Breast epithelium (tissue), 4 donors: ENCODE measurements at regions not wholly inside any gene's neighbourhood (a gene's known extent, or its start where the extent isn't known, plus 50 kb on each side); places are given as distances from the start of the nearest gene placed in this dataset.

ENCODE experiments used
- DNase-seq, 2 donors: peaks; one replicate each; pipeline ENCODE4 v3.0.0-alpha.2; 2019; ENCODE audit warnings: low spot score in 2 of 2
- H3K27ac ChIP-seq, 2 donors: fragments of 200-600 bp; sonication (generic) in 1 of 2; one replicate each; pipeline ENCODE4 v1.5.1; 2016 to 2019; ENCODE audit warnings: mild to moderate bottlenecking in 1 of 2
- H3K27me3 ChIP-seq, 2 donors: fragments of 200-600 bp; sonication (generic) in 1 of 2; one replicate each; pipeline versions ENCODE4 v1.5.1 to v1.6.0; 2017 to 2019; ENCODE audit warnings: control low read depth in 1 of 2, mild to moderate bottlenecking in 1 of 2
- H3K36me3 ChIP-seq: fragments of 200-600 bp; one replicate; pipeline ENCODE4 v1.5.1; 2019
- H3K4me1 ChIP-seq, 2 donors: fragments of 200-600 bp; sonication (generic); one replicate each; pipeline ENCODE4 v1.5.1; 2016 to 2019; ENCODE audit warnings: control low read depth in 1 of 2
- H3K4me3 ChIP-seq, 3 donors: fragments of 200-600 bp; sonication (generic); 1 replicate in 2 of 3; 2 replicates in 1 of 3; pipeline ENCODE4 v1.5.1; 2016 to 2019; ENCODE audit warnings: mild to moderate bottlenecking in 3 of 3, moderate library complexity in 2 of 3
- H3K9me3 ChIP-seq, 2 donors: fragments of 200-600 bp; sonication (generic) in 1 of 2; one replicate each; pipeline ENCODE4 v1.5.1; 2016 to 2019; ENCODE audit warnings: control low read depth in 1 of 2
- CTCF ChIP-seq, 3 donors: fragments of 450-650 bp; IDR thresholded peaks; one replicate each; pipeline ENCODE4 v1.5.1; 2016 to 2017; ENCODE audit warnings: antibody characterized with exemption in 3 of 3, mild to moderate bottlenecking in 3 of 3, moderate library complexity in 3 of 3
- POLR2A ChIP-seq: fragments of 450-650 bp; IDR thresholded peaks from one replicate; pipeline ENCODE4 v1.6.1; 2016; ENCODE audit warnings: antibody characterized with exemption, mild to moderate bottlenecking, moderate library complexity
- POLR2AphosphoS5 ChIP-seq, 3 donors: sonication (generic); formaldehyde crosslinking; IDR thresholded peaks; one replicate each; pipeline ENCODE4 v1.6.1; 2017; ENCODE audit warnings: antibody characterized with exemption in 3 of 3
- intact Hi-C: fragments of 100-400 bp; cut with DNase I; formaldehyde crosslinking; loops from one replicate; pipeline ENCODE4 v1.15.1; 2023; ENCODE audit warnings: low total_unique reads

- no peak for DNase-seq
- Histone ChIP-seq H3K27me3 (no peaks in the 10 kb centered on the region), H3K36me3 (no peaks in the 10 kb centered on the region), H3K4me3 (no peak overlapping the region), H3K9me3 (peaks cover 0 to 8% of the 10 kb centered on the region in 2 donors), H3K27ac (no peak overlapping the region), H3K4me1 (no peaks in the 10 kb centered on the region)
- TF ChIP-seq POLR2AphosphoS5 (IDR thresholded peaks at IDR 0.05) = no peak
- no peak for TF ChIP-seq POLR2A
- no peak for TF ChIP-seq CTCF (IDR thresholded peaks at IDR 0.05)
- intact Hi-C loops = no loop called here
Measured at GRCh38 chr6:106735828-106736227, 106.5 kb downstream of the QRSL1 start.

- H3K36me3 ChIP-seq = no peaks in the 10 kb centered on the region
- H3K27ac ChIP-seq = no peak overlapping the region
- no peaks in the 10 kb centered on the region for H3K4me1 ChIP-seq
- TF ChIP-seq POLR2AphosphoS5 (IDR thresholded peaks at IDR 0.05) (no peak), CTCF (IDR thresholded peaks at IDR 0.05) (no peak), POLR2A (no peak)
- H3K9me3 ChIP-seq = peaks cover 0 to 8% of the 10 kb centered on the region in 2 donors
- H3K27me3 ChIP-seq = no peaks in the 10 kb centered on the region
- intact Hi-C loops = no loop called here
- H3K4me3 ChIP-seq = no peak overlapping the region
- DNase-seq = no peak
Measured at GRCh38 chr6:106735136-106735633, 105.8 kb downstream of the QRSL1 start.

GRCh38 chr6:106733386-106733785 is 104.0 kb downstream of the QRSL1 start:
- H3K4me3 ChIP-seq = no peak overlapping the region
- DNase-seq = no peak
- intact Hi-C loops = no loop called here

GRCh38 chr6:106732376-106732940 is 103.1 kb downstream of the QRSL1 start:
- Histone ChIP-seq H3K9me3 (peaks cover 0 to 8% of the 10 kb centered on the region in 2 donors), H3K36me3 (no peaks in the 10 kb centered on the region), H3K27ac (no peak overlapping the region), H3K4me3 (no peak overlapping the region), H3K27me3 (no peaks in the 10 kb centered on the region), H3K4me1 (no peaks in the 10 kb centered on the region)
- intact Hi-C loops = no loop called here
- TF ChIP-seq POLR2AphosphoS5 (IDR thresholded peaks at IDR 0.05) (no peak), CTCF (IDR thresholded peaks at IDR 0.05) (no peak), POLR2A (no peak)
- DNase-seq = no peak

More at GRCh38 chr6:106733386-106733785, 104.0 kb downstream of the QRSL1 start:
- TF ChIP-seq CTCF (IDR thresholded peaks at IDR 0.05) (no peak), POLR2AphosphoS5 (IDR thresholded peaks at IDR 0.05) (no peak), POLR2A (no peak)
- Histone ChIP-seq H3K27ac (no peak overlapping the region), H3K4me1 (no peaks in the 10 kb centered on the region), H3K27me3 (no peaks in the 10 kb centered on the region), H3K36me3 (no peaks in the 10 kb centered on the region), H3K9me3 (peaks cover 0 to 8% of the 10 kb centered on the region in 2 donors)

- no peaks in the 10 kb centered on the region for H3K27me3 ChIP-seq
- intact Hi-C loops = no loop called here
- TF ChIP-seq POLR2A = no peak
- no peak for TF ChIP-seq POLR2AphosphoS5 (IDR thresholded peaks at IDR 0.05)
- TF ChIP-seq CTCF (IDR thresholded peaks at IDR 0.05) = no peak
Measured at GRCh38 chr6:106731843-106732160, 102.4 kb downstream of the QRSL1 start.

More at GRCh38 chr6:106731843-106732160, 102.4 kb downstream of the QRSL1 start:
- peak overlapping the region in 1 of 2 donors; percentile 23 for H3K27ac ChIP-seq
- DNase-seq = no peak
- H3K4me3 ChIP-seq = no peak overlapping the region
- H3K4me1 ChIP-seq = no peaks in the 10 kb centered on the region
- H3K9me3 ChIP-seq = peaks cover 0 to 8% of the 10 kb centered on the region in 2 donors
- no peaks in the 10 kb centered on the region for H3K36me3 ChIP-seq
